ENCODE measurements at regions not wholly inside any gene's neighbourhood (a gene's known extent, or its start where the extent isn't known, plus 50 kb on each side); places are given as distances from the start of the nearest gene placed in this dataset.
A peak's percentile ranks its signal among the peaks of the same experiment; 100 is the strongest.

DNA sequence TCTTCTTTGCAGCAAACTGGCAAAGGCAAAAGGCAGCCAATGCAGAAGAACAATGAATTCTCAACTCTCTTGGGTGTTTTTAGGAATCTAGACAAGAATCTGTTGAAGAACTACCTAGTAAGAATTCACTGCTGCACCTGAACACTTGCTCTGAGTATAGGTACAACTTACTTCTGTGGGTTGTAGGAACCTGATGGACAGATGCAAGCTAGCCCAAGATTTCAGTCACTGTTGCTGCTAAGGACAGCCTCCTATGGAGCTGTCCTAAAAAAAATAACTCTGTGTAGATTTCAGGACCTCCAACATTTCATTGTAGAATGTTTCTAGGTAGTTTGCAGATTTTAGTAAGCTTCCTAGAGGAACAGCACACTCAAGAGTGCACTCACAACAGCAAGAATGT is 363.5 kb downstream of the CBLN2 start:
- ATAC-seq, result no peak

DNA sequence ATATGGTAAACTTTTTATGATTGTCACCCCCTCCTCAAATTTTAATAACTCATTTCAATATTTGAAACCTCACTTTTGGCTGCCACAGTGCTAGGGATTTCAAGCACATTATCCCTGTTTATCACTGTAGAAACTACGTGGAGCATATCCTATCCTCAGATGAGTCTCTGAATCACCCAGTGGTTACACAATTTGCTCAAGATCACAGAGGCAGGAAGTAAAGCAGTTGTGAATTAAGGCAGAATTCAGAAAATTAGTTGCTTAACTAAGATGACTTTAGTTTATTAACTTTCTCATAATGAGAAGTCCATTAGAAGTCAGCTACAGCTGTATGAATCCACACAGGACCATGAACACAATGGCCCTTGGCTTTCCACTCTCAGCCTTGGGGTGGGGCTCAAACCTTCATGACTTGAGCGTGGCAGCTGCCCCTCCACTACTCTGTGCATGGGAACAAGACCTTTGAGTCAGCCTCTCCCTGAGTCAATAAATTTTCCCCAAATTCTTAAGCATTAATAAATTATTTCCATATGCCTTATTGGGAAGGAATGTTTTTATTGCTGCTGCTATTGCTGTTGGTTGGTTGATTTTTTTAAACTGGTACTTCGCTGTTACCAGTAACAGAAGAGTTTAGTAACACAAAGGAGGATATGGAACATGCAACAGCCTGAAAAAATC is 369.0 kb downstream of the CBLN2 start:
- ATAC-seq, result no peak

DNA sequence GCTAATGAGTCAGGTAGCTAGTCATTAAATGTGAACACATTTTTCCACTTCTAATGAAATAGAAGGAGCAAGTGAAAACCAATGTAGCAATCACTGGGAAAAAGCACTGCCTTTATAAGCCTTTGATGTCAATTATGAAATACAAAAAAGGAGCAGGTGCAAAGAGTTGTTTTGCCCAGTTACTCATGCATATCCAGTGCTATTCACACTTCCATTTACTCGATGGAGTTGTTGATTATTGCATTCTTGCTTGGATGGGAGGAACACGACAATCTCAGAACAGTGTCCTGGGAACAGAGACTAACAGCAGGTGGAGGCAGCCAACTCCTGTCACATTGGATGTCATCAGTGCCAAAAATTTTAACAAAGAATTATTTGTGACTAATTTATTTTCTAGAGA is 372.5 kb downstream of the CBLN2 start:
- ATAC-seq, result no peak

DNA sequence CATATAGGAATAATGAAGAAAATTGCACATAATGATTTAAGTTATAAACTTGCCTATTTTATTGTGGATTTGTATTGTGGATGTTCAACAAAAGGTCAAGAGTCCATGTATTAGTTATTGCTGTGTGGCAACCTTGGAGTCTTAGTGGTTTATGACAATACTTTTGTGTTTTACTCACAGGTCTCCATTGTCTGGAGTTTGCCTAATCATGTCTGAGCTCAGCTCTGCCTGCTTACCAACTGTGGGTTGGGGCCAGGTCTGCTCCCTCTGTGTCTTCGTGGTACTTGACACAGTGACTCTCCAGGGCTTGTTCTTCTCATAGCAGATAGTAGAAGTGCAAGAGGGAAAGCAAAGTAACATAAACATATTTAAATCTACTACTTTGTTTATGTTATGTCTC is 382.5 kb downstream of the CBLN2 start:
- ATAC-seq, result peak; percentile 25

DNA sequence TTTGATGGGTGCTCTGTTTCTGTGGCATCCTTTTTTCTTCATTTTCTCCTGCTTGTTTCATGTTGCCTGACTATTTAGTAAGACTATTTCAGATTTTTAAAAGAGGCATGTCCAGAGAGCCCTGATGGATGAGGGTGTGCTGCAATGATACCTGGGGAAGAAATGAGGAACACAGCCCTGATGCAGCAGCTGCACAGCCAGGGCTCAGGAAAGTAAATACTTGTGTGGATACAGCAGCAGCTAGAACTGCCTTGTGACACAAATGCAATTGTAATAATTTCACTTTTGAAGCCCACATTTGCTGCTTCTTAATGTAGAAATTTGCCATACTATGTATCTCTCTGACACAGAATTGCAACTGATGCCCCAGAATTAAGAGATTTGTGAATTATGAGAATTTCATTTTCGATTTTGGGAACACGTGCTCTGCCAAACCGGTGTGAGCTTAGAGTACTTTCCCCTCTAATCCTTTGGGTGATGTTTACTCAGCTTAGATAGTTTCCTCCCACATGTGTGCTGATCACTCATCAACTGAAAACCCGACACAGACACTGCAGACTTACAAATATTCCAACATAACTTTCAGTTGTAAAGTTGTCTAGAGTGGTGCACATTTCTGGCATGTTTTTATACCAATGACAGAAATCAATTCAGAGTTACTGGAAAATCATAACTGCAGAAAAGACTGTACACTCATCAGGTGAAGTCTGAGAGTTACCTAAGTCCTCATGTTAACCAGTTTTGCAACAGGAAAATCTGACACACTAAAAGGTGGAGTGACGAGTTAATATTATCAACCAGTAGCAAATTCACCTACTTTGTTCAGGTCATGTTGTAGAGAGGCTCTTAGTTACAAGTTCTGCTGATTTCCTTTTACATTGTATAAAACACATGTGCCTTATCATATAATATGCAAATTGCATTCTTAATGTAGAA is 383.4 kb downstream of the CBLN2 start:
- ATAC-seq, result peak; percentile 35

DNA sequence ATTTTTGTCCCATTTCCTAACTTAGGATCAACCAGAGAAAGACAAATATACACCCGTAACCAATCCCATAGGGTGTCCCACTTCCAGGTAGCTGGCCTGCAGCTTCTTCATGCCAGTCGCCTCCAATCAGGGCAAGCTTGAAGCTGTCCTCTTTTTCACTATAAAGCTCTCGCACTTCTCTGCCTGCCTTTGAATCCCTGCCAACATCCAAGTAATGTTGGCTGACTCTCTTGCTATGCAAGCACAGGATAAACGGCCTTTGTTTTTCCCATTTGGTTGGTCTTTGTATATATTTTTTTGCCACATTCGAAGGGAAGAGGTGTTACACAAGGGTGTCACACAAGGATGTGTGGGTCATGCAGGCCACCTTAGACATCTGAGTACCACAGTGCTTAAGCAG is 388.8 kb downstream of the CBLN2 start:
- ATAC-seq, result no peak

DNA sequence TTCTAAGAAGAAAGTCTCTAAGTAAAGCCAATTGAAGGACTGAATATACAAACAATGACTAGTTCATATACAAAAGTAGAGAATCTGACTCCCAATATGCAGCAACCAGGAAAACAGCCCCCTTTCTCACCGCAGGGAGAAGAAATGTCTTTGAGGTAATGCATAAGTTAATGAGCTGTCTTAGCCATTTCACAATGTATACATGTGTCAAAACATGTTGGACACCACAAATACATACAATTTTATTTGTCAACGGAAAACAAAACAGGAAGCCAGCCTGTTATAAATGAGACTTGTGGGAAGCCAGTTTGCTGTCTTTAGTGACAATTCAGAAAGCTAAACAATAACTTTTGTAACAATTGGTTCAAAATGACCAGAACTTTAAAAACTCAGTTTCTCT is 389.2 kb downstream of the CBLN2 start:
- no peak for ATAC-seq

DNA sequence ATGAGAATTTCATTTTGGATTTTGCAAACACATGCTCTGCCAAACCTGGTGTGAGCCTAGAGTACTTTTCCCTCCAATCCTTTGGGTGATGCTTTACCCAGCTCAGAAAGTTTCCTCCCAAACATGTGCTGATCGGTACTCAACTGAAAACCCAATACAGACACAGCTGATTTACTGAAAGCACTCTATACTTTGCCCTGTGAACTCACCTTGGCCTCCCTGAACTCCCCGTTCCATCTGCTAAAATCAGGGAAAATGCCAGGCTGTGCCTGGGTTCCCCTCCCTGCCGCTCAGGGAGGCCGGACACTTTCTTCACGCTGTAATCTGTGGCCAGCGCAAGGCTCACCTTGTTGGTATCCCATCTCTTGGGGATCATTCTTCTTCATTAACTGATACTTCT is 391.2 kb downstream of the CBLN2 start:
- ATAC-seq, result no peak

DNA sequence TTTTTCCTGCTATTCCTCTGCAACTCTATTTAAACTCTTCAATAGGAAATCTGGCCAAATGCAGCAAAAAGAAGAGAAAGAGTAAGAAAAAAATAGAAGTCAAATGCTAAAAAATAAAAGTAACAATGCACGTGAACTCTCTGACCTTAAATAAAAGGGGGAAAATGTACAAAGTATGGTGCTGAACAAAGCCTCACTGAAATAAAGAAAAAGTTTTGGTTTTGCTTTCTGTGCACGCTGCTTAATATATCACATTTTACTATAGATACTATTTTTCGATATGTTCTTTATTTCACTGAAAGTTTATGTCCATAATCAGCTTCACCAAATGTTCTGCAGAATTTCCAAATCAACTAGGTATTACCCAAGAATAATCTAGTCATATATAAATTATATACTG is 396.3 kb downstream of the CBLN2 start:
- ATAC-seq, result no peak

DNA sequence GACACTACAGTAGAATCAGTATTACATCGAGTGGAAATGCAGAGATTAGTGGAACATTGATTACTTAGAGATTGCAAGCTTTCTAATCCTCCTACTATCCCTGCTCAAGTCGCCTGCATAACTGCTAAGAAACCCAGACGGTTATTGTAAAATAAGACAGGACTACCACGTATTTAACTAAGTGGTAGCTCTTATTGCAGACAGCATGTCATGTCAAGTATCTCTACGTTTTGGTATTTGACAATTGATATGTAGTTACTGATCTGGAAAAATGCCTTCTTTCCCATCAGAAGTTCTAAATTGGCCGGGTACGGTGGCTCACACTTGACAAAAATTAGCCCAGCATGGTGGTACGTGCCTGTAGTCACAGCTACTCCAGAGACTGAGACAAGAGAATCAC is 404.1 kb downstream of the CBLN2 start:
- ATAC-seq, result no peak

DNA sequence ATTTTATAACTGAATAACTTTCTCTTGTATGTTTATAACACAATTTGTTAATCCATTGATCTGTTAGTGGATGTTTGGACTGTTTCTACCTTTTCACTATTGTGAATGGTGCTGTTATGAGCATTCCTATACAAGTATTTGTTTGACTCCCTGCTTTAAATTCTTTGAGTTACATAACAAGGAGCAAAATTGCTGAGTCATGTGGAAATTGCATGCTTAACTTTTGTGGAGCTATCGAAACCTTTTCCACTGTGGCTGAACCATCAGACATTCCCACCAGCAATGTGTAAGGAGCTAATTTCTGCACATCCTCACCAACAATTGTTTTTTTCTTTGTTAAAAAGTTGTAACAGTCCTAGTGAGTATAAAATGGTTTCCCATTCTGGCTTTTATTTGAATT is 415.5 kb downstream of the CBLN2 start:
- no peak for ATAC-seq

DNA sequence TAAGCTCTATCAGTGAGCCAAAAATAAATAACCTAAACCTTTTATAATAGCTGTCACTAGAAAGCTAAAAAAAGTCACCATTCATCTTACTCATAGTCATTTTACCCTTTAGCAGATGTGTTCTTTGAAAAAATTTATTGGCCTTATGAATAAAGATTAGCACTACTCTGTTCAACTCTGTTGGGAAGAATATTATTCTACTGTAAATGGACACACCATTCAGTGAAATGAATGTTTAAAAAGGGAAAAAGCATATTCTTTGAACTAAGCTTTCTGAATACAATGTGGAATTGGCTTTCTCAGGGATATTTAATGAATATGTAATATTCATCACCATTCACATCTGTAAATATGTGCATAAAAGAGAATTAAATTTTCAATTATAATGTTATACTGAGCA is 422.0 kb downstream of the CBLN2 start:
- ATAC-seq, result no peak

DNA sequence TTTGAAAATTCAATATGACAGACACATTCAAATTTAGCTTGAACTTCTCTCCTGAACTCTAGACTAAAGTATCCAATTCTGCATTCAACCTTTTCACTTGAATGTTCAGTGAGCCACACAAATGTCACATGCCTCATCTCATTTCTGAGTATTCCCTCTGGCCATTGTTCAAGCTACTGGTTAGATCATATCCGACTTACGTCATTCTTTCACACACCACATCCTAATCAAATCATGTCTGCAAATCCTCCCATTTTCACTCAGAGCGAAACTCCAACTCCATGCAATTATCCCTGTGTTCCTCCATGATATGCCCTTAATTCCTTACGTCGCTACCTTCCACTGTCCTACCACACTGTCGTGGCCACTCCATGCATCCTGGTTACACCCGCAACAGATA is 425.1 kb downstream of the CBLN2 start:
- no peak for ATAC-seq

DNA sequence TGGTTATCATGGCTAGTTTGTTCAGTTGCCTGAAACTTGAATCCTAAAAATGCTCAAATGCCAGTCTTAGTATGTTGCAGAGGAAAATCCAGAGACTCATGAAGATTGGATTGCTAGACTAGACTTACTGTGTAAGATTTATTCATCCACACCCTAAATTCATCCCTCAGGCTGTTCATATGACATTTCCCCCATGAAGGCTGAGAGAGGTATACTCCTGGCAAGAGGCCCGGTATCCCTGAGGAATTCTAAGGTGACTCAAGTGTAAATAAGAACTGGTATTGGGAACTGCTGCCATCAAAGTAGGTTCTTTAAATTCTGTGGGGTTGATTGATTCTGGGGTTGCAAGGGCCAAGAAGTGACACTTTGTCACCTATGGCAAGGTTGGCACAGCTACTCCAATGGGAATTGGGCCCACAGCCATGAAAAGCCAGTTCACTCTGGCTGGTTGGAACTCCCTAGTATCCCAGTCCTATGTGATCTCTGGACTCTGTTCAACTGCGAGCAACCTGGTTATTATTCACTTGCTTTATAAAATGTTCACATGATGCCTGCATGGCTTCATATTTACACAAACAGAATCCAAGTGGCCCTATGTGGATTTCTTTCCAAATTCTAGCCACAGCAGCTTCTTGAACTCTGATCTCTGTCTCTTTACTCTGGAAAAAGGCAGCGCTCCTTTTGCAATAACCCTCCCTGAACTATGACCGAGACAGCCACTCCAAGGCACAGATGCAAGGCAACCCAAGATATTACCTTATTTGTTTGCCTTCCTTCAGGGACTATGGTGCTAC is 429.1 kb downstream of the CBLN2 start:
- no peak for ATAC-seq

DNA sequence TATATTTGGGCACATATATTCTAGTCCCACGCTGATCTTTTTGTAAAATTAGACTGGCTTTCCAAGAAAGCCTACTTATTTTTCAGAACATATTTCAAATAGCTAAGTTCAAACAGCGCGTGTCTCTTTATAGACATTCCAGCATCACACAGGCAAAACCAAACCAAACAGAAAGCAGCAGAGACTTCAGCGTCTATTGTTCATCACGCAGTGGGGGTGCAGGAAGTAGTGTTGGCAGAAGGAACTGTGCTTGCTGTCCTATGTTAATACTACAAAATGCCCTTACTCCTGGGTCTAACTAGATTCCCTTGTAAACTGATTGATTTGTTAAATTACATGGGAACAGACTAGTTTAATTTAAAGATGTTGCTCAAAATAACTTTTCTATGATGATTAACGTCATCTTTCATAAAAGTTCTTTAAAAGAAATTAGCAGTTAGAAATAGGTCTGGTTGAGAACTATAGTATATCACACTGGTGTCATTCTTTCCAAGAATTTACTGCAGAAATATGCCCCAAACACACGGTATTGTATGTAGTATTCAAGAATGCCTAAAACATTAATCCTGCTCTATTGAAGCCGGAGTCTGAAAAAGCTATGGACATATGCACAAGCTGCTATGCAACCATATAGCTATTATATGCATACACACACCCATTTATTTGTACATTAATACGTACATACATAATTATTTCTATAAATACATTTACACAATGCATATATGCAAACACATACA is 436.3 kb downstream of the CBLN2 start:
- ATAC-seq, result no peak

DNA sequence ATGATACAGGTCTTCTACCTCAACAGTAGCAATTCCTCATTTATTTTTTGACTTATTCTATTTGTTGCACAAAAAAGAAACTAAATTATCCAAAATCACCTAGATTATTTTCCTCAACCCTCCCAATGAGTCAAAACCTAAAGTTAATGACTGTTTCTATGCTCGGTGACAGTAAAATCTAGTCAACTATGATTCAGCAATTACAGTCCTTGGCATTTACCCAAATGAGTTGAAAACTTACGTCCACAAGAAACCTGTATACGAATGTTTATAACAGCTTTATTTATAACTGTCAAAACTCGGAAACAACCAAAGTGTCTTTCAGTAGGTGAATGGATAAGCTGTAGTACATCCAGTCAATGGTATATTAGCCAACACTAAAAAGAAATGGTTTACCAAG is 439.3 kb downstream of the CBLN2 start:
- ATAC-seq, result no peak

DNA sequence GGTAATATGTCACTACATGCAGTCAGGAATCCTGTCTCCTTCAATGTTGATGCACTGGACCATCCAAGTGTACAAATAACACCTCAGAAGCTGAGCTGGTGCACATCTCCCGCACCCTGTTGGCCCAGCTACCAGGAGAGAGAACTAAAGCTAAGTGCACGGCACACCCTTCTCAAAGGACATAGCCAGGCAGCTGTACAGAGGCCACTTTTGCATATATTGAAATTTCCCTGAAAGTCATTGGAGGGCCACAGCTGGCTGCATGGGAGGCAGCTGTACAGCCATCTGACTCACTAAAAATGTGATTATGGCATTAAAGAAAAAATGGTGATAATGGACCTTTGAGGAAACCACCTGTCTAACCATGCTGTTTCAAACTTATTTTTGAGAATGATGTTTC is 441.7 kb downstream of the CBLN2 start:
- no peak for ATAC-seq

DNA sequence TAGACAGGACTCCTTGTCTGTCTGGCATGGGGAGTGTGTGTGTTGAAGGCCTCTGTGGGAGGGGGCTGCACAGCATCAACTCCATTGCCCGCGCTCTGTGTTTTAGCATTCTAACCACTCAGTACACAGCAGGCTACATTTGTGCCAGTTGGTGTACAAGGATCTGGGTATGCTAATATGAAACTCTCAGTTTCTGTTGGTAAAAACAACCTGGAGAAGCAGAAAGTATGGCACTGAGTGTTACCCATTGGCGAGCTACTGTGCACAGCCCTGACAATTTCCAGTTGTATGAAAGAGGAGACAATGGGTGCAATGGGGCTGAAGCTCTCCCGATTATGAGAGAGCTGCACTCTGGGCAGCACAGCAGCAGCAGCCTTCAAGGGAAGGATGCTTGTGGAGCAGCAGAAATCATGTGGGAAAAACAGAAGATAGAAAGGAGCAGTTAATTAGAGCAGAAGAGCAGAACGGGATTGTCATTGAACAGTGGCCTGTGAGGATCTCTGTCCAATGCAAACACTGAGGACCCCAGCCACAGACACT is 443.6 kb downstream of the CBLN2 start:
- no peak for ATAC-seq

DNA sequence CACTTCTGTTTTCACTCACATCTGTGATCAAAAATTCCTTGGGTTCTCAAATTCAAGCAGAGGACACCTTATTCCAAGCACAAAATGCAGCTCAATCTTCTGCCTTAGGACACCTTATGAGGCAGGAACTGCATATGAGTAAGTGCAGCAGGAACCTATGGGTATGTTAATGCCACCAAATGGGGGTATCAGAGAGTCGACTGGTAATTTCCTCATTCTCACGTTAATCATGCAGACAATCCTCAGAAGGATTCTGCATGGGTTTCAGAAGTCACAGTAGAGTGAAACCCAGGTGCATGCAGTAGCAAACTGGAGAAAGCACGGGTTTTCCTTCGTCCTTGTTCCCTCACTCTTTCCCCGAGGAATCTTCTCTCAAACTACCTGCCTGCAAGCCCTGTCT is 452.8 kb downstream of the CBLN2 start:
- no peak for ATAC-seq

DNA sequence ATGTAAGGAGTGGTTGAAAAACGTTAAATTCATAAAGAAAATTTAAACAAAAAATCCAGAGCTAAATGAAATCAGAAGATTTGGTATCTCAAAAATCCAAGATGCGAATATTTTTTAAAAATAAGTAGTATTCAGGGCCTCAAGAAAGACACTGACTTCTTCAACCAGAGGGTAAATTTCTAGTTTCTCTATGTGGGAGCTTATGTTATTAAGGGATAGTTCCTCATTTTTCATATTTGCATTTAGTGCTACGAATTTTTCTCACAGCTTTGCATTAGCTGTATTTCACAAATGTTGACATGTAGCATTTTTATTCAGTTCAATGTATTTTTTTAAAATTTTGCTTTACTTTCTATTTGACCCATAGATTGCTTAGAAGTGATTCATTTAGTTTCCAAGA is 454.7 kb downstream of the CBLN2 start:
- no peak for ATAC-seq

DNA sequence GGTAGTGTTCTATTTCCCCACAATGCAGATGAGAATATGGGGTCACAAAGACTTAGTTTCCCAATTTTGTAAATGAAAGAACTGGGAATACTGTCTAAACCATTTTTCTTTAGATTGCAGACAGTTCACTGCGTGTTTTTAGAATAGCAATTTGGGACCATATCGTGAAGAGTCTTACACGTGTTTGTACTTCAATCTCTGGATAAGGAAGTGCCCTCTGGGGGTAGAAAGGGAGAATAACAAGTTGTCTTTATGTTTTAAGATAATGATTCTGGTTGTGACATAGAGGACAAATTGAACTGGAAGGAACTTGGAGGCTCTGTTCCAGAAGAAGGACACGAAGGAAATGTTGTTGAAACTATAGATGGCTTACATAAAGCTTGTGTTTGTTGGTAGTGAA is 457.7 kb downstream of the CBLN2 start:
- ATAC-seq, result no peak

DNA sequence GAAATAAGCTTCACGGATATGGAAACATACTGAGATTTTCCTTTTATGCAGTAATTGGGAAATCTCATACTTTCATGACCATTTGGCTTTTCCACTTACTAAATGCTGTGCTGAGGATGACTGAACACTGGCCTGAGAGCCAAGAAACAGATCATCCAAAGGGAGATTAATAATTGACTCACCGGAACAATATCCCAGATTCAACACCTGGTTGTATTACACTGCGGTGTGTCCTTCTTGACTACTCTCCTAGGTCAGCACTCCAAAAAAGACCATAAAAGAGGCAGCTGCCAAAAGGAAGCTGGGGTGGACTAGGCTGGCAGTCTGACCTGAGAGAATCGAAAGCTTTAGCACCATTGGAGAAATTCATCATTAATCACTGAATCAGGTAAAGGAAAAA is 469.1 kb downstream of the CBLN2 start:
- no peak for ATAC-seq
